ENCODE measurements at regions not wholly inside any gene's neighbourhood (a gene's known extent, or its start where the extent isn't known, plus 50 kb on each side); places are given as distances from the start of the nearest gene placed in this dataset.

DNA sequence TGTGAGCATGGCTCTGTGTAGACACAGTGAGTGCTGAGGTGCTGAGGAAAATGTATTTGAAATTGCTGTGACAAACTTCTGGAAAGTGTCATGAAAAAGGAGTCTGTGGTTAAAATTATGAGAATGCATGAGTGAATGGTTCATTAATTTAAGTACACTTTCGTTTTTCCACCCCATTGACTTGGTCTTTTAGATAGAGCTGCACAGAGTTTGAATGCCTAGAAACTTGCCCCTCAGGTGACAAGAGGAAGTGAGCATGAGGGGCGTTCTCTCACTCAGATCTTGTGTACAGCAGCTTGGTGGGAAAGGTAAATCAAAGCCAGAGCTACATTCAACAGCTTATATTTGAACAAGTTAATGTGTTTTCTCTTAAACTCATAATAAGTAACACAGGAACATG lies 296.8 kb downstream of the WDR72 start:
- DNase-seq, result no peak

DNA sequence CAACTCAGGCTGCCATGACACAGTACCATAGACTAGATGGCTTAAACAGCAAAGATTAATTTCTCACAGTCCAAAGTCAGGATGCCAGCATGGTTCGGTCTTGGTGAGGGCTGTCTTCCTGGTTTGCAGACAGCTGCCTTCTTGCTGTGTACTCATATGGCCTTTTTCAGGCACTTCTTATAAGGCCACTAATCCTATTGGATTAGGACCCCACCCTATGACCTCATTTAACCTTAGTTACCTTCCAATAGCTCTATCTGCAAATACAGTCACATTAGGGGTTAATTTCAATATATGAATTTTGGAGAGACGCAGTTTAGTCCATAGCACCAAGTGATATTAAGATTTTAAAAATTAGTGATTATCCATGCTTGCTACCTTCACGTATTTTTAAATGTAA lies 297.8 kb downstream of the WDR72 start:
- no peak for DNase-seq

DNA sequence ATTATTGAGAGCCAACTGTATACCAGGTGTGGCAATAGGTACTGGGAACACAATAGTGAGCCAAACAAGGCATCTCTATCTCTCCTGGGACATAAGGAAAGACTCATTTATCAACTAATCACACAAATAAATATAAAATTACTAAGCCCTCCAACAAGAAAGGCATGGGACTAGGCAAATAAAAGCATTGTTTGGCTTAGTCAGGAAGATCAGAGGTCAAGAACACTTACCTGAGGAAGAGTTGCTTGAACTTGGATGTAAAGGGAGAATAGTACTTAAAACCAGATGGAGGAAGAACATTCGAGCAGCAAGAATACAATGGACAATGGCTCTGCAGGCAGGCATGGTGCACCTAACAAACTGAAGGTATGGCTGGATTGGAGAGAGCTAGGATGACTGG lies 300.7 kb downstream of the WDR72 start:
- DNase-seq, result no peak

DNA sequence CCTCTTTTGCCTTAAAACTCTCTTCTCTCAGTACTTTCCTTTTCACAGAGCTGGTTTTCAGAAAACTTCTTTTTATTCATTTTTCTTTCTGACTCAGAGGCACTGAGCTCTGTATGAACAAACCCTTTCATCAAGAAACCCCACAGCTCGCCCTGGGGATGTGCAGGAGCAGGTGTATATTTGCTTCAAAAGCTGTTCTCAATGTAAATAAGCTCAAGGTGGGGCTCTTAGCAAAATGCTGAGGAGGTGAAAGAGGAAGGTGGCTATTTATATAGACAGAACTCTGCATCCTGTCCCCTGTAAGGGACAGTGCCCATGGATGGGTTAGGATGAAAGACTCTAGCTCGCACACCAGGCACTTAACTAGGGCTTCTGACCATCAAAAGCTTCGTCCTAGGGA lies 302.0 kb downstream of the WDR72 start:
- no peak for DNase-seq

DNA sequence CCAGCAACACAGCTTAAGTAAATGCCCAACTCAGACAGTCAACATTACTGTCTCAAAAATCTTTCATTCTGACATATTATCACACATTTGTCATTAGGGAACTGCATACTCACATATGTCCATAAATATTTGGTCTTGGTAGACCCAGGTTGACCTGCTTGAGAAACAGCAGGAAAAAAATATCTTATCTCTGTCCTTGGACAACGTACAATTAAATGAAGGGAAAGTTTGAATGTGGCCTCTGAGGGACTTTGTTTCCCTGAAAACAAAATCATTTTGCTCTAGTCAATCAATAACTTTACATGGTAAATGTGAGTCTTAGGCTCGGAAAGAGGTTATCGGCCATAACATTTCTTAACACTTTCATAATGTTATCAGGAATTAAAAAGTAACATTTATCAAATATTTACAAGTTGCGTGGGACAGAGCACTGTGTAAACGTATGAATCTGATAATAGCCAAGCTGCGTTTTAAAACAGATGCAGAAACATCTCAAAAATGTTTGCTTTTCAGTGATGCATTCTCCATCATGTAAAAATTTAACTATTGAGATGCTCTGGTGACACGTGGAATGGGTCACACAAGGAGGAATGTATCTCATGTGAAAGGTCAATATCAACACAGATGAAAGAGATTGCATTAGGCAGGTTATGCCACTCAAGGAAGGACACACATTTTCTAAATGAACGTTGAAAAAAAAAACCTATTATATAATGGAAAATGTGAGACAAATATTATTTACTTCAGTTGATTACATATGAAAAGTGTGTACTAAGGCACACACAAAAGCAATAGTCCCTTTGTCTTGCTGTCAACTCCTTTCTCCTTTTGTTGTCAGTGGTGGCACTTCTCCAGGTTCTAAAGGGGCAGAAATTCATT lies 304.4 kb downstream of the WDR72 start:
- no peak for DNase-seq

DNA sequence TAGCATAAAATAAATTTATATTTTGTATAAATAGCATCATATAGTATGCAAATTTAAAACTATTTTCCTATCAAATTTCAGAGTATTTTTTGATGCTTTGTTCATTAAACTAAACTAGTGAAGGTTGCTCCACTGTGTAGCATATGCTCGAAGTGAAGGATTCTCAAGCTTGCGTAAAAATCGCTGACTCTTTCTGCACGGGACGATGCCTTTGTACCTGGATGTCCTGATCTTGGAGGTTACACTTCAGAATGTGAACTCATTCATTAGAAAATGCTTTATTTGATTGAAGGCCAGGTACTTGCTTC lies 305.0 kb downstream of the WDR72 start:
- DNase-seq, result no peak

DNA sequence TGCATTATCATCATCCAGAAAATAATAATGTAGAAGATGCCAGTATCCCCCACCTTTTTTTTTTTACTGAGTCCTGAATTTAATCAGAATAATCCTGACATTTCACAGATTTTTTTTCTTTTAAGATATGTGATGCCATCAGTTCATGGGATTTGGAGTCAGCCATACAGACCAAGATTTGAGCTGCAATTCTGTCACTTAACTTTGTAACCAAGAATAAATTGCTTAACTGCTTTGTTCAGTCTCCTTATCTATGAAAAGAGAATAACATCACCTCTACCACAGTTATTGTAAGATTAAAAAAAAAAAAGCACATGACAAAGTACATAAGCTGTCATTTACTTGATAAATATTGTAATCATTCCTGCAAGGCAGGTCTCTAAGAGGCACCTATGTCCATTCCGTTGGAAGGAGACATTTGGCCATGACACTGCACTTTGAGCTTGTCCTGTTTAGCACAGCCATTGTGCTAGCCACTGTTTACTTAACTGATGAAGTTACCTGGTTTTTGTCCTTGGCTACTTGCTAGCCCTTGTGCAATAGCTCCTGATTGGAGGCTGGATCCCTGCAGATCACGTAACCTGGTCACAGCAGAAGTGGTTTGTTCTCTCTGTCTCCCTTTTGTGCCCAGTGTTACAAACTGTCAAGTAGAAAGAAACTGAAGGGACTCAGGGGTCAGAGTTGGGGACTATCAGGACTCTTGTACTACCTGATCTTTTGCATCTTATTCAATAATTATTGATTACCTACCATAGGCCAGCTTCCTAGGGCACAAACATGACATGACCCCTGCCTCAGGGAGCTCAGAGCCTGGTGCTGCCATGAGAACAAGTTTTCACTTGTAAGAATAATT lies 306.0 kb downstream of the WDR72 start:
- DNase-seq, result no peak

DNA sequence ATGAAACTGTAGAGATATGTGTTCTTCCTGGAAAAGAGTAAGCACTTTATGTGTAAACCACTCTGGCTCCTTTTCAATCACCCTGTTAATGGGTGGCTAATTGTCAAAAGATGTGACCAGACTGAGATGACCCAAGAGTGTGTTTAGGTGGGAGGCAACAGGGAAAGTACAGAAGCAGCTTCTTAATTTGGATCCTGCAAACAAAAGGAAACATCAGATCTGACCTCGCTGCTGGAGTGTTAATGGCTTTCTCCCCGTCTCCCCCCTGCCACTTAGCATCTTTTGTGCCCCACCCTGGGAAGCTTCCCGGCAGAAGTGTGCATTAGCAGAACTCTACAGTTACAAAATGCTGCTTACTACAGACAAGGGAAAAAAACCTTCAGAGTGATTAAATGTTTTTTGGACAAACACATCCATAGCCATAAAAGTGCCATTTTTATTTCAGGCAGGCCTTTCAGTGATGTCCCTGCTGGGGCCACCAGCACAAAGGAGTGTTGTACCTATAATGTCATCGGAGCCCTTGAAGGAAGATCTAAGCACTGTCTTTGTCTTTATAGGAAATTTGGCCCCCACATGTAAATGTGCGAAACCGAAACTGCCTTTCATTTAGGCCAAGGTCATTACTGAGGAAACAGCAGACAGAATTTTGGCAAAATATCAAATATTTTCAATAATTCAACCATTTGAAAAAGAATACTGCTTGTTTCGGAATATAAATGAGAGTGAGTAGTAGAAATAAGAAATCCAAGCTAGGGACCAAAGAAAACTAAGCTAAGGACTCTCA lies 311.0 kb downstream of the WDR72 start:
- DNase-seq, result no peak

DNA sequence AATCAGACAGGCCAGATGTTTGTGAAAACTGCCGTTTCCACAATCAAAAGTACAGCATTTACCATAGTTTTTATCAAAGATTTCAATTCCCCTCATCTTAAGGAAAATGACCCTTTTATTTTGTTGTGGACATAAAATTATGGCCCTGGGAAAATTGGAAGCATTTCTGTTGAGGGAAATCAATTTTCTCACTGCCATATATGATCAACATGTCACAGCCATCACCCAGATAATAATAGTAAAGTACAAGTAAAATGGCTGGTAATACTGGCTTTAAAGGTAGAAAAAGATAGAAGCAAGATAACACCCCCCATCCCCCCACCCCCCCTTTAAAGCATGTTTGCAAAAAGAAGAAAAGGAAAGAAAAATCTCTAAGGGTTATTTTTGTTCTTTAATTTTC lies 311.7 kb downstream of the WDR72 start:
- no peak for DNase-seq

DNA sequence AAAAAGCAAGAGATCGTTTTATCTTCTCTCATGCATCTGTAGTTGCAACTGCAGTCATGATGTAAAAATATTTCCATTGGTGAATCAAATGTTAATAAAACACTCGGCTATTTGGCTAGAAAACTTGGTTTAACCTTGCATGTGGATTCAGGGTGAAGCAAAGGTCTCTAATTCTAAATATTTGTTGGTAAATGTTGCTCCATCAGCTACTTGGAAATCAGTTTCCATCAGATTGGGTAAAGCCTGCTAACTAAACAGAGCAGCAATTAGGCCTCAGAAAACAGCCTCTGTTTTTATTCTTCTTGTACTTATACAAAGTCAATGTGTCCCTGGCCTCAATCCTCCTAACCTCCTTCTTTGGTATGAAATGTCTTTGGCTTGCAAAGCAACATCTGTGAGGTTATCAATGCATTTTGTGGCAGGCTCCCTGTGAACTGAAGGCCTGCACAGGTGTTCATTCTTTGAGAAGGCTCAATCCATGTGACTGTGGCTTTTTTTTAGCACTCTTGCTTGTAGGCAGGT lies 312.3 kb downstream of the WDR72 start:
- DNase-seq, result no peak

DNA sequence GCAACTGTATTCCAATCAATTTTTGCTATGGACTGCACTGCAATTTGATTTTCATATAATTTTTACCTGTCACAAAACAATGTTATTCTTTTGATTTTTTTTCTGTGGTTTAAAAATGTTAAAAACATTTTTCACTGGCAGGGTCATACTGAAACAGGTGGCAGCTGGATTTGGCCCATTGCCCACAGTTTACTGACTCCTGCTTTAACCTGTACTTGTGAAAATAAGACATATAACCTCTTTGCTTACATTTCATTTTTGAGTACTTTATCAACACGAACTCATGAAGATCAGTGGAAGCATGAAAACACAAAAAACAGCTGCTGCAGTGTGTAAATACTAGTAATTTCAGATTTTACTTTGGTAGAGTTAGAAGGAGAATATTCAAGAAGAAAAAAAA lies 313.1 kb downstream of the WDR72 start:
- no peak for DNase-seq

DNA sequence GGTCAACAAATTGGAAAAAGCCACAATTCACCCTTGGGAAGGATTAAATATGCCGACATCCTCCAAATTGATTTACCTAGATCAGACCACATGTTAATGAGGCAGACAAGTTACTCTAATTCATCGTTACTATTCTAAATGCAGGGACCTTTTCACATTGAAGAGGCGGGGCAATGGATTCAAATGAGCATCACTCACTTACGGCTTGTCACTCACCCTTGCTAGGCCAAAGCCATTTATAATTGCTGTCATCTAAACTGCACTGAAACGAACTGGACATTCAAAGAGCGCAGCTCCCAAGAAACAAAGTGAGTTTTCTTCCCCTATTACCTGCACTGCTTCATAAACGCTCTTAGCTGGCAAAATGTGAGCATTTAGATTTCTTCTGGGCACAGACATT lies 313.9 kb downstream of the WDR72 start:
- no peak for DNase-seq

DNA sequence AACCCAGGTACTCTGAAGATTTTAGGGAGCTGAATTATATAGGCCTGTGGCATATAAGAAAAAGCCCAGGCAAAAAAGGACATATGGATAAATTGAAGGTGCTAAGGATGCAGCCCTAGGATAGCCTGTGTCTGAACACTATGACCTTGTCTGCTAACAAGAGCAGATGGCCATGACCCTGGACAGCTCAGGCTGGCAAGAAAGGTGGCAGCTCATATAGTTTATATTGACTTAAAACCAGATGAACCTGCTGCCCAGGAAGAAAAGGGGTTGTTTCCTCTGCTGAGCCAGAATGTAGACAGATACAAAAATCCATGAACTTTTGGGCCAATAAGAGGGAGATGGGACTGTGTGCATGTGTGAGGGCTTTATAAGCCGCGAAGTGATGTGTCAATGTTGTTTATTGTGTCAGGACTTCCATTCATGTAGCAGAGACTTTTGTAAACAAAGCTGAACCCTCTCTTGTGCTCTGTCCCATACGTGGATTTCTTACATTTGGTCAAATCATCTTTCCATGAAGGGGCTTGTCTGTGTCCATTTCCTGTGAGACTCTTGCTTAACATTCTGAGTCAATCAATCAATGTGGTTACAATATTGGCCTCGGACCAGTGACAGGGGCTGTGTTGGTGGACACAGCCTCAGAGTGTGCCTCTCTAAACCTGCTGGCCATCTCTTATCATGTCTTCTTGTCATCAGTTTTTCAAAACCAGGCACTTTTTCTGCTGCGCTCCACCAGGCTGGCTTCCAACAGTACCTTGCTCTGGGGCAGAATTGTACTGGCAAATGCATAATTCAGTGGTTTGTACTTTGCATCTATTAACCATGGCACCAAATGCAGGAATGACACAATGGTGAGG lies 321.2 kb downstream of the WDR72 start:
- no peak for DNase-seq

DNA sequence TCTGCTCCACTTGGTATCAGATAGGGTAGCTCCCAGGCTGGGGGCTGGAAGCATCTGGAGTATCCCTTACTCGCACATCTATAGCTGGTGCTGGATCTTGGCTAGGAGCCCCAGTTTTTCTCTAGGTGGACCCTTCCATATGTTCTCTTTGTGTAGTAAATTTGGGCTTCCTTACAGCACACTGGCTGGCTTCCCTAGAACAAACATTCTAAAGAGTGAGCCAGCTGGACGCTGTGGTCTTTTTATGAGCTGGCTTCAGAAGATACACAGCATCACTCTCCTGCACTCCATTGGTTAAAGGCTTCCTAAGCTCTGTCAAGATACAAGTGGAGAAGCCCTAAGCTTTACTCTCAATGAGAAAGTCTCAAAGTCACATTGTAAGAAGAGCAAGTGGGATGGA lies 322.1 kb downstream of the WDR72 start:
- no peak for DNase-seq

DNA sequence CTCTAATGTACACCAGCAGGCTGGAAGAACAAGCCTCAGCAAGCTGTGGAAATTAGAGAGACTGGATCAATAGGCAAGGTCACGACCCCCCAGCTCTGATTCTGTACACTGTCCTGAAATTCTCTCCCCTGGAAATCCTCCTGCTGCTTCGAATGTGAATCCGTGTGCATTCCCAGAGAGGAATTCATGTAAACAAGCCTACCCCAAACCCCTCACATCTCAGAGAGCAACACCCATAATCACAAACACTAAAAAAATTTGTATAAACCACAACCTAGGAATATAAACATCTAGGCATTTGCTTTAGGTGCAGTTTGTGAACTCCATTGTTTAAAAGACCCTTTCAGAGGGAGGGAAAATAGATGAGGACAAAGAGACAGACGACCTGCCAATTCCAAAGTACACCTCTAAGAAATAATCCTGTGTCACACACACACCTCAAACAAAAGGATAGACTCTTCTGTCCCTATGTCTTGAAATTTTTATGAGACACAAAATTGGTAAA lies 325.2 kb downstream of the WDR72 start:
- DNase-seq, result no peak

DNA sequence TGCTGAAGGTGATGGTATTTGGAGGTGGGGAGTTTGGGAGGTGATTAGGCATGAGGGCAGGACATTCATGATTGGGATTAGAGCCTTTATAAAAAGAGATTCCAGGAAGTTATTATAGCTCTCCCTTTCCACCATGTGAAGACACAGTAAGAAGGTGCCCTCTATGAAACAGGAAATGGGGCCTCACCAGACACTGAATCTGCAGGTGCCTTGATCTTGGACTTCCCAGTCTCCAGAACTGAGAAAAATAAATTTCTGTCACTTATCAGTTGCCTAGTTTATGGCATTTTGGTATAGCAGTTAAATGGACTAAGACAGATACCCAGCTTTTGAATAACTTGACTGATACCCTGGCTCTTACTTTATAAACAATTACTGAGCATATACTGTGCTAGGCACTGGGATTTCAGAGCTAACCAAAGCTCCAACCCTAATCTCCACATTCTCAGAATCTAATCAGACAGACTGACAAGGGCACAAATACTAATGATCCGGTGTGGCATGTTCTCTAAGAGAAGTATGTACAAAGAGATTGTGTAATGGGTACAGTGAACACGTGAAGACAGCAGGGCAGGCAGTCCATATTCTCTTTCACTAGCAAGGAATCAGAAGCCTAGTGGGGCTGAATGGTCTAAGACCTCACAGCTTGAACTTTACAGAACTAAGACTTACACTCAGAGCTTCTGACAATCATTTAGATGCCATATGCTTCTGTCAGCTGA lies 343.1 kb downstream of the WDR72 start:
- DNase-seq, result no peak

DNA sequence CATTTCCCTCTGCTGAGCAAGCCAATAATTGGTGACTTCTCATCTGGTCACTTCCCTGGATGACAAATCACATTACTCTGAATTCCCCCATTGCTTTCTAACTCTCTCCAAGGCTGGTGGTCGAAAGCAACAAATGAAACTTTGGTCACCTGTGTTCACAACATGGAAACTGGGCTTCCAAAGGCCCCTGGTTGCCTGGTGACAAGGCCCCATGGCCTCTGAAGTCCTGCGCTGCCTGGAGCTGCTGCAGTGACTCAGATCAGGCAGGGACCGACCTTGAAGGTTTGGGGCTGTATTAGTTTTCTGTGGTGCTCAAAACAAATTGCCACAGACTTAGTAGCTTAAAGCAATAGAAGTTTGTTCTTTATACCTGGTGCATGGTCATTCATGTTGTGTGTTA lies 345.3 kb downstream of the WDR72 start:
- DNase-seq, result no peak

DNA sequence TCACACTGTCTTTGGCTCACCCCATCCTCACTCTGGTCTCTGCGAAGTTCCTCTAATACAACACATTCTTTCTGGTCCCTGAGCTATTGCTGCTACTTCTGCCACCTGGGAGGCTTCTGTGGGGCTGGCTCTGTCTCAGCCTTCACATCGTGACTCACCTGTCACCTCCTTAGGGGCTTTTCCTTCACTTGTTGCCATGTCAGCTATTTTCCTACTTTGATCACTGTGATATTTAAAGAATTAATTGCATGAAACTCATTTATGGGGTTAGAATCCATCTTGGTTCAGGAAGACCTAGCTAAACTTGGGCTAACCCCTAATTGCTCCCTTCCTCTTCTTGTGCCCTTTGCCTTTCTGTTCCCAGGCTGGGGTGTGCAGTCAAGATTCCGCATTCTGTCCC lies 346.9 kb downstream of the WDR72 start:
- DNase-seq, result no peak

DNA sequence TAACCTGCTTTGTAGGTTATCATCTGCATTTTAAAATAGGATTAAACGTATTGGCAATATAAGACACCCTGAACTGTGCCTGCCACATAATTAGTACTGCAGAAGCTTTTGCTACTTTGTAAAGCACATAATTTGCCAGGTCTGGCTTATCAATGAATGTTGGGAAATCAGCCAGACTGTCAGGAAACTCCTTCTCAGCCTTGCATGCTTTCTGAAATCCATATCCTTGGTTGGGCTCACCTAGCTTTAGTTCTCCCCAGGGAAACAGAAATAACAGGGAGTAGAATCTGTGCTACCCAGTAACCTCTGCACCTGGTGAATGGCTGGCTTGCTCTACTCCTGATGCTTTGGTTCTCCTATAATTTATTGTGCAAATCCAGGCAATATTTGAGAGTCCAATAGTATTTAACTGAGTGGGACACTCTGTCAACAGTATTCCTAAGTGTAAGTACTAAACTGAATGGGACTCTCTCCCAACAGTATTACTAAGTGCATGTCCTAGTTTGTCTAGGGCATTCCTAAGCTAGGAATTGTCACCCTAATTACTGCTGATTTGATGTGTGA lies 354.5 kb downstream of the WDR72 start:
- DNase-seq, result no peak

DNA sequence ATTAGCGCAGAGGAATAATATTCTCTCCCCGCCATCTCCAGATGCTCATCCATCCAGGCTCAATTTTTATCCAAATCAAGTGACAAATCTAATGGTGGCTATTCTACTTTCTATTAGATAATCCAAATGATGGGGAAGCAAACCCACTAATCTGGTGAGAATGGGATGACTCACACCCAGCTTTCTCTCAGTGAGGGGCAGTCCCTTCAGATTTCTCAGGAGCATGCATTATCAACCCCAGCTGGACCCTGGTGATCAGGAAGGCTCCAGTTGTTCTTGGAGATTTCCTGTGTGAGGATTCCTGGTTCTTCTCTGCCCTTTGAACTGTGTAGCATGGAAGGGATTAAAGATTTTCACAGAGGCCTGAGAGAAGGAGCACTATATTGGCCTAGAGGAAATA lies 358.0 kb downstream of the WDR72 start:
- DNase-seq, result no peak

DNA sequence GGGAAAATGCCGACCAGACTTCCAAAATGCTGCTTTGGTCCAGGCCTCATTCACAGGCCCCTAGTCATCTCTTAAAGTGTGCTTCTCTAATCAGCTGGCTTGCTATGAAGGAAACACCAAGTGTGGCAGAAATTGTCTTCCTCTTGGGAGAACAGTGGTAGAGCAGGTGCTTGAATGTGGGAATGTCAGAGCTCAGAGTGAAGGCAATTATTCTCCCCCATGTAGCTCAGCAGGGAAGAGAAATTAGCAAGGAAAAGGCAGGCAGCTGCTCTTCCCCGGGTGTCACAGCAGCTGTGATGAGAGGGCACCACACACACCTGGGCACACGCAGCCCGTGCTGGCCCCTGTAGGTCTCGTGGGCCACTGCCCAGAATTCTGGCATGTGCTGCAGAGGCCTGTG lies 358.5 kb downstream of the WDR72 start:
- no peak for DNase-seq
